ENCODE measurements at regions not wholly inside any gene's neighbourhood (a gene's known extent, or its start where the extent isn't known, plus 50 kb on each side); places are given as distances from the start of the nearest gene placed in this dataset.

- no peak for DNase-seq
Observed at GRCh38 chr1:112319371-112320040, 76.5 kb upstream of the CTTNBP2NL start.

- no peak for DNase-seq
Observed at GRCh38 chr1:112320058-112320457, 76.0 kb upstream of the CTTNBP2NL start.

- DNase-seq: no peak
Observed at GRCh38 chr1:112322018-112322417, 74.0 kb upstream of the CTTNBP2NL start.

GRCh38 chr1:112322983-112323678 lies 72.9 kb upstream of the CTTNBP2NL start:
- no peak for DNase-seq

GRCh38 chr1:112325504-112325903 lies 70.5 kb upstream of the CTTNBP2NL start:
- no peak for DNase-seq

- DNase-seq: no peak
Observed at GRCh38 chr1:112328600-112328999, 67.4 kb upstream of the CTTNBP2NL start.

GRCh38 chr1:112332176-112333150 lies 63.6 kb upstream of the CTTNBP2NL start:
- DNase-seq: no peak

GRCh38 chr1:112335351-112335750 lies 60.7 kb upstream of the CTTNBP2NL start:
- DNase-seq: no peak

GRCh38 chr1:112337028-112337531 lies 58.9 kb upstream of the CTTNBP2NL start:
- peak; percentile 53 for DNase-seq

GRCh38 chr1:112341986-112342385 lies 54.0 kb upstream of the CTTNBP2NL start:
- DNase-seq: no peak

GRCh38 chr1:112342558-112342957 lies 53.5 kb upstream of the CTTNBP2NL start:
- no peak for DNase-seq

GRCh38 chr1:112344754-112345423 lies 51.1 kb upstream of the CTTNBP2NL start:
- DNase-seq: no peak
